ENCODE measurements at regions not wholly inside any gene's neighbourhood (a gene's known extent, or its start where the extent isn't known, plus 50 kb on each side); places are given as distances from the start of the nearest gene placed in this dataset.

- TF ChIP-seq ZBTB44 (CRISPR knock-in tag; IDR thresholded peaks at IDR 0.05) (no peak), ZBTB39 (CRISPR knock-in tag; IDR thresholded peaks at IDR 0.05) (no peak), ZBTB3 (CRISPR knock-in tag; IDR thresholded peaks at IDR 0.05; ENCODE audit: borderline replicate concordance, low read depth) (no peak), ZNF761 (CRISPR knock-in tag; conservative IDR thresholded peaks at IDR 0.05) (no peak), HNF1A (IDR thresholded peaks at IDR 0.05; ENCODE audit: low read depth) (no peak), HNF1A (CRISPR knock-in tag; IDR thresholded peaks at IDR 0.05; ENCODE audit: borderline replicate concordance) (no peak), CTCF (CRISPR knock-in tag; IDR thresholded peaks at IDR 0.05) (no peak), NR1H2 (CRISPR knock-in tag; IDR thresholded peaks at IDR 0.05; ENCODE audit: borderline replicate concordance, low read depth) (no peak), ZNF124 (CRISPR knock-in tag; IDR thresholded peaks at IDR 0.05) (no peak), STAT6 (CRISPR knock-in tag; IDR thresholded peaks at IDR 0.05; ENCODE audit: borderline replicate concordance) (no peak), SRSF1 (optimal IDR thresholded peaks at IDR 0.05; ENCODE audit: low read depth, low read length) (no peak)
Observed at GRCh38 chr4:132865458-132865857, 283.6 kb upstream of the PCDH10 start.

All from HepG2 (cell line).